ENCODE measurements at regions not wholly inside any gene's neighbourhood (a gene's known extent, or its start where the extent isn't known, plus 50 kb on each side); places are given as distances from the start of the nearest gene placed in this dataset.

DNA sequence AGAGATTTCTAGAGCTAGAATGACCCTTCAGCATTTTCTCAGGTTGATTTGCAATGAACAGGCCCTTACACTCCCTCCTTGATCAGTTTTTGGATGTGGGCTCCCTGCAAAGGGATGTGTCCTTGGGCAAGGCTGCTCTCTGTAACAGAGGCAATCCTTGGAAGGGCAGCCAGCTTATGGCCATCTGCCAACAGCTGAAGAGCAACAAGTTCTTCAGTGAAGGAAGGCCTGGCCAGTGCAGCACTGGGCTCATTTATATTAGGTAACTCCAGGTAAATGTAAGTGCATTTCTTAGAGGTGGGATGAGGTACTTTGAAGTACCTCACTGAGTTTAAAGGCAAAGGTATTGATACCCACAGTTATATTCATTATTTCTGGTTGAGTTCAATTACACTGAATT is 114.3 kb upstream of the KCNJ16 start:
- TF ChIP-seq, protein P1, sequence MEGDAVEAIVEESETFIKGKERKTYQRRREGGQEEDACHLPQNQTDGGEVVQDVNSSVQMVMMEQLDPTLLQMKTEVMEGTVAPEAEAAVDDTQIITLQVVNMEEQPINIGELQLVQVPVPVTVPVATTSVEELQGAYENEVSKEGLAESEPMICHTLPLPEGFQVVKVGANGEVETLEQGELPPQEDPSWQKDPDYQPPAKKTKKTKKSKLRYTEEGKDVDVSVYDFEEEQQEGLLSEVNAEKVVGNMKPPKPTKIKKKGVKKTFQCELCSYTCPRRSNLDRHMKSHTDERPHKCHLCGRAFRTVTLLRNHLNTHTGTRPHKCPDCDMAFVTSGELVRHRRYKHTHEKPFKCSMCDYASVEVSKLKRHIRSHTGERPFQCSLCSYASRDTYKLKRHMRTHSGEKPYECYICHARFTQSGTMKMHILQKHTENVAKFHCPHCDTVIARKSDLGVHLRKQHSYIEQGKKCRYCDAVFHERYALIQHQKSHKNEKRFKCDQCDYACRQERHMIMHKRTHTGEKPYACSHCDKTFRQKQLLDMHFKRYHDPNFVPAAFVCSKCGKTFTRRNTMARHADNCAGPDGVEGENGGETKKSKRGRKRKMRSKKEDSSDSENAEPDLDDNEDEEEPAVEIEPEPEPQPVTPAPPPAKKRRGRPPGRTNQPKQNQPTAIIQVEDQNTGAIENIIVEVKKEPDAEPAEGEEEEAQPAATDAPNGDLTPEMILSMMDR (IDR thresholded peaks at IDR 0.05) = no peak
- Histone ChIP-seq H3K27ac (no peak overlapping the region), H3K4me3 (no peak overlapping the region), H3K4me1 (no peaks in the 10 kb centered on the region), H3K36me3 (no peaks in the 10 kb centered on the region), H3K9me3 (no peaks in the 10 kb centered on the region), H3K27me3 (ENCODE audit: low read depth) (no peaks in the 10 kb centered on the region)
- DNase-seq = peak; percentile 43
- intact Hi-C loops (cut with DNase I) = no loop called here
- no peak for ATAC-seq

DNA sequence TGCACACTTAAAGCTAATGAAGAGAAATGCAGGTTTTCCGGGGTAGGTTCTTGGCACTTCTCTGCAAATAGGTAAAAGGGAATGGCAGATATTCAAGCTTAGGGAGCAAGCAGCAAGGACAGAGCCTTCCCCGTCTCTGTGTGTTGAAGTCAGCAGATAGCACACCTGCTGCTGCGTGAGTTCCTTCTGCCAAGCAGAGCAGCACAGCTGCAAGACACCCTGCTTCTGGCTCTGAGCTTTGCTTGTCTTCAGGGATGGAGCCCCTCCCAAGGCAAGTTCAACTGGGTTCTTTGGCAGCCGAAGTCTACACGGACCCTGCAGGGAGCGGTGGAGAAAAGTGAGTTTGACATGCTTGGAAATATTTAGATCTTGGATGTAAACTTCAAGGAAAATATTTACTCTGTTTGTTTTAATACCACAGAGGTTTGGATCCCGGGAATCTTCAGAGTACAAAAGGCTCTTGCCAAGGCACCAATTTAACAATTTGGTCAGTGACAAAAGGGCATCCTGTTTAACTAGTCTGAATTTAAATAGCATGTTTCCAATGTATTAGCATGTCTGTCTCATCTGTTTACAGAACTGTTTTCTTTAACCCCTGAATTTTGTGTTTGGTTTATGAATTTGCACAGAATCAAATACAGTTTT is 113.4 kb upstream of the KCNJ16 start:
- H3K27me3 ChIP-seq (ENCODE audit: low read depth) = no peaks in the 10 kb centered on the region
- DNase-seq (no peak), ATAC-seq (no peak)
- H3K27ac ChIP-seq = no peak overlapping the region
- no peak overlapping the region for H3K4me3 ChIP-seq
- TF ChIP-seq, protein P1 (IDR thresholded peaks at IDR 0.05) = no peak
- intact Hi-C loops (cut with DNase I) = no loop called here
- no peaks in the 10 kb centered on the region for H3K4me1 ChIP-seq
- H3K36me3 ChIP-seq = no peaks in the 10 kb centered on the region
- H3K9me3 ChIP-seq = no peaks in the 10 kb centered on the region

DNA sequence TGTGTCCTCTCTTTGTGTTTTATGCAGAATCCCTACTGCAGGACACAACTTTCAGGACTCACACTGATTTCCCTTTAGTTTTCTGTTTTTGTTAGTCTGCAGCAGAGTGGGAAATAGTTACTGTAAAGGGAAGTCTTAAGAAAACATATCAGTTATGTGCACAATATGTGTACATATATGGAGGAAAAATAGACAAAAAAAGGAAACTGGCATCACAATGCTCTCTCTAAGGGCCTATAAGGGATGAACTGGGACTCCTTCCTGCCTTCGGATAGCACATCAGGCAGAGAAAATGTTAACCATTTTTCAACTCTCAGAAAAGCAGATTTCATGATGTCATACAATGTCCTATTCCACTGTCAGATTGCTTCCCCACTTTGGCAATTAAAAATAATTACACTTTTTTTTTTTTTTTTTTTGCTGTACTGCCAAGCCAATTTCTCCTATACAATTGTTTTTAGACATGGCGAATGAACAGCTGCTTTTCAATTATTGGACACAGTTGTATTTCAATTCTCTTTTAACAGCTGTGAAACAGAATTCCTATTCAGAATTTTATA is 112.5 kb upstream of the KCNJ16 start:
- H3K4me1 ChIP-seq = no peaks in the 10 kb centered on the region
- TF ChIP-seq, protein P1 (IDR thresholded peaks at IDR 0.05) = no peak
- intact Hi-C loops (cut with DNase I) = no loop called here
- no peak overlapping the region for H3K27ac ChIP-seq
- H3K27me3 ChIP-seq (ENCODE audit: low read depth) = no peaks in the 10 kb centered on the region
- DNase-seq (no peak), ATAC-seq (no peak)
- H3K36me3 ChIP-seq = no peaks in the 10 kb centered on the region
- no peaks in the 10 kb centered on the region for H3K9me3 ChIP-seq
- no peak overlapping the region for H3K4me3 ChIP-seq

DNA sequence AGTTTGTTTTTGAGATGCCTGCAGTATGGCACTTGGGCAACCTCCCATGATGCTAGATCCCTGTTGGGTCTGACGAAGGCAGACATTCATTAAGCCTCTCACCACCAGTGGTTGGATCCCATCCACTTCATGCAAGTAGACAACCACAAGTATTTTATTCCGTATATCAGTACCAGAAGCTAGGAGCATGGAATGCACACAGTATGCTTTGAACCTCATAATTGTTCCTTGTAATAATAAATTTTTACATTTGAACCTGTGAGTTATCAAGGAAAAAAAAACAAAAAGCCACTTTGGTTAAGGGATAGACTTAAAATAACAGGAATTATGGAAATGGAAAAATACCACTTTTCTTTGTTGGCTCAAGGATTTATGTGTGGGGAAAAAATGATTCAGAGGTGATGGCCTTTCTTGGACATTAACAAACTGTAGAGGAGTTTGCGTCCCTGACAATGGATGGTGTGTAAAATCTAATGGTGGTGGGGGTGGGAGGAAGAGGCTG is 107.1 kb upstream of the KCNJ16 start:
- no peaks in the 10 kb centered on the region for H3K4me1 ChIP-seq
- no peaks in the 10 kb centered on the region for H3K27me3 ChIP-seq (ENCODE audit: low read depth)
- no peak overlapping the region for H3K4me3 ChIP-seq
- no peak for DNase-seq
- no peaks in the 10 kb centered on the region for H3K36me3 ChIP-seq
- ATAC-seq = no peak
- intact Hi-C loops (cut with DNase I) = no loop called here
- no peak overlapping the region for H3K27ac ChIP-seq
- TF ChIP-seq, protein P1 (IDR thresholded peaks at IDR 0.05) = no peak
- no peaks in the 10 kb centered on the region for H3K9me3 ChIP-seq

DNA sequence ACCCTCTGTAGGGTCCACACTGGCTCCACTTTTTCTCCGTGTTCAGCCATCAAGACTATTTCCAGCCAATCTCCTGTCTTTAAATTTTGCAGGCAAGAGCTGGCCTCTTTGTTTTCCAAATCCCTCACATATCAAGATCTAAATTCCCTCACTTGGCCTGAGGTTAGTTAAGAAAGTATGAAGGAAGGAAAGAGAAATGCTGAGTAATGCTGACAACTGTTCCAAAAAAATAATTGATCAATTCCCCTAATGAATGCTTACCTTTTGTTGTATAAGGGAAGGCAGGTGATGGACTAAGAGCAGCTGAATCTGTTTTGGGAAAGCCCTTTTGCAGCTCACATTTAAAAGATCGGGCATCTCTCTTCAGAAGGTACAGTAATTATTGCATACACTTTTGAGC is 105.1 kb upstream of the KCNJ16 start:
- Histone ChIP-seq H3K4me3 (no peak overlapping the region), H3K9me3 (peaks cover 5% of the 10 kb centered on the region), H3K27me3 (ENCODE audit: low read depth) (no peaks in the 10 kb centered on the region), H3K27ac (no peak overlapping the region), H3K36me3 (no peaks in the 10 kb centered on the region), H3K4me1 (no peaks in the 10 kb centered on the region)
- no peak for DNase-seq
- ATAC-seq = no peak
- TF ChIP-seq, protein P1 (IDR thresholded peaks at IDR 0.05) = no peak
- intact Hi-C loops (cut with DNase I) = loop anchor here (10.0 kb wide), 1 partner anchor 65 kb away; no protein-coding TSS in a partner anchor

Data from lower lobe of right lung (tissue), 2 donors.